OCI-LY7 (cell line): ENCODE measurements at regions not wholly inside any gene's neighbourhood (a gene's known extent, or its start where the extent isn't known, plus 50 kb on each side); places are given as distances from the start of the nearest gene placed in this dataset.

ENCODE experiments used
- CTCF ChIP-seq: fragments of 200-600 bp; sonication (generic); conservative IDR thresholded peaks from 2 replicates; pipeline ENCODE4 v1.5.1; 2014; ENCODE audit warnings: mild to moderate bottlenecking, antibody characterized with exemption, low read length, moderate library complexity, mixed read lengths
- EZH2phosphoT487 ChIP-seq: fragments of 200-600 bp; sonication (generic); IDR thresholded peaks from 2 replicates; pipeline ENCODE4 v1.6.1; 2018; ENCODE audit warnings: low read depth, borderline replicate concordance, mild to moderate bottlenecking, mixed run types, antibody characterized with exemption, low read length, moderate library complexity, mixed read lengths

GRCh38 chr3:55159016-55159415, 231.2 kb upstream of the LRTM1 start:
- no peak for TF ChIP-seq EZH2phosphoT487
- TF ChIP-seq CTCF = no peak
